Endothelial cell of umbilical vein (primary cell): ENCODE measurements at regions not wholly inside any gene's neighbourhood (a gene's known extent, or its start where the extent isn't known, plus 50 kb on each side); places are given as distances from the start of the nearest gene placed in this dataset.

Experiments
- BruUV-seq: library from RNA; stranded (reverse); fragments of 400-500 nt; replicated peaks from 2 replicates; lab custom pipeline; 2021; lab: Mats Ljungman, UMichigan
- CTCF ChIA-PET: fragments of 300-600, 350-600 bp; sonication (Branson Sonifier 250); formaldehyde crosslinking; loops from one replicate; lab custom pipeline; 2021; ENCODE audit warnings: antibody characterized with exemption, inconsistent platforms; lab: Charles Lee
- POLR2A ChIA-PET: fragments of 300-600, 350-600 bp; sonication (Branson Sonifier 250); formaldehyde crosslinking; loops from one replicate; lab custom pipeline; 2021; ENCODE audit warnings: antibody characterized with exemption, inconsistent platforms; lab: Charles Lee
- DNase-seq: peaks from one replicate; pipeline ENCODE4 v3.0.0-alpha.2; 2011; ENCODE audit warnings: low read depth, low spot score
- FAIRE-seq: peaks from 2 replicates; lab custom pipeline; 2011; peaks lifted over from hg19 to GRCh38; lab: Jason Lieb, UNC
- H2AFZ ChIP-seq: 2 replicates; pipeline ENCODE4 v1.6.0; 2012; ENCODE audit warnings: low read depth, low read length, control low read depth, inconsistent platforms
- H3K27ac ChIP-seq: 2 replicates; pipeline ENCODE4 v1.5.1; 2011; ENCODE audit warnings: low read depth, mild to moderate bottlenecking, control low read depth, low read length, moderate library complexity; ENCODE audit not compliant: insufficient read depth
- H3K27me3 ChIP-seq, 2 experiments: 2 replicates each; pipeline versions ENCODE4 v1.6.0 to v1.6.1; 2011; ENCODE audit warnings: low read length in 2 of 2, mixed read lengths in 1 of 2; ENCODE audit not compliant: control insufficient read depth in 2 of 2, insufficient read depth in 2 of 2
- H3K36me3 ChIP-seq, 2 experiments: 2 replicates in 1 of 2; 3 replicates in 1 of 2; pipeline ENCODE4 v1.5.1; 2011; ENCODE audit warnings: low read length in 2 of 2, mild to moderate bottlenecking in 1 of 2, moderate library complexity in 1 of 2; ENCODE audit not compliant: control insufficient read depth in 2 of 2, insufficient read depth in 2 of 2; ENCODE audit errors: extremely low read depth in 1 of 2
- H3K4me1 ChIP-seq: 3 replicates; pipeline ENCODE4 v1.5.1; 2011; ENCODE audit warnings: mild to moderate bottlenecking, low read length; ENCODE audit not compliant: control insufficient read depth, insufficient read depth; ENCODE audit errors: extremely low read depth
- H3K4me2 ChIP-seq: 2 replicates; pipeline ENCODE4 v1.6.1; 2011; ENCODE audit warnings: low read length, control low read depth, mixed read lengths; ENCODE audit not compliant: insufficient read depth
- H3K4me3 ChIP-seq, 3 experiments: fragments of 200-600 bp in 1 of 3; sonication (generic), shearing (Covaris generic) in 1 of 3; replicated peaks in 1 of 3; 2 replicates each; pipeline ENCODE4 v1.5.1; 2011 to 2016; ENCODE audit warnings: control low read depth in 3 of 3, low read length in 3 of 3, mild to moderate bottlenecking in 2 of 3, inconsistent platforms in 1 of 3, low read depth in 1 of 3, moderate library complexity in 1 of 3; ENCODE audit not compliant: insufficient read depth in 1 of 3
- H3K79me2 ChIP-seq: 2 replicates; pipeline ENCODE4 v1.6.0; 2012; ENCODE audit warnings: low read length, inconsistent platforms; ENCODE audit not compliant: control insufficient read depth, insufficient read depth
- H3K9ac ChIP-seq: replicated peaks from 2 replicates; pipeline ENCODE3; 2011; ENCODE audit warnings: low read length, control low read depth; ENCODE audit not compliant: insufficient read depth; ENCODE audit errors: extremely low read depth
- H3K9me1 ChIP-seq: replicated peaks from 3 replicates; pipeline ENCODE4 v1.6.0; 2011; ENCODE audit warnings: mild to moderate bottlenecking, low read length; ENCODE audit not compliant: control insufficient read depth, insufficient read depth; ENCODE audit errors: extremely low read depth
- H3K9me3 ChIP-seq: replicated peaks from 2 replicates; pipeline ENCODE4 v1.5.1; 2012; ENCODE audit warnings: low read length, inconsistent platforms; ENCODE audit not compliant: control insufficient read depth, insufficient read depth
- H4K20me1 ChIP-seq: replicated peaks from 2 replicates; pipeline ENCODE3; 2011; ENCODE audit warnings: mild to moderate bottlenecking, low read length; ENCODE audit not compliant: control insufficient read depth, insufficient read depth; ENCODE audit errors: extremely low read depth
- CTCF ChIP-seq, 2 donors: IDR thresholded peaks; 1 replicate in 1 of 2; 2 replicates in 1 of 2; pipeline ENCODE4 v1.5.1; 2011; ENCODE audit warnings: low read length in 2 of 2, mild to moderate bottlenecking in 2 of 2, moderate library complexity in 2 of 2, control low read depth in 1 of 2, inconsistent platforms in 1 of 2, low read depth in 1 of 2; ENCODE audit not compliant: insufficient read depth in 1 of 2; ENCODE audit errors: extremely low read depth in 1 of 2
- EZH2 ChIP-seq: IDR thresholded peaks from 2 replicates; pipeline ENCODE4 v1.6.1; 2012; ENCODE audit warnings: borderline replicate concordance, low read depth, mild to moderate bottlenecking, moderate library complexity, low read length, inconsistent platforms; ENCODE audit not compliant: severe bottlenecking
- FOS ChIP-seq: IDR thresholded peaks from 2 replicates; pipeline ENCODE4 v1.6.1; 2011; ENCODE audit warnings: mild to moderate bottlenecking, low read length, moderate library complexity, borderline replicate concordance; ENCODE audit not compliant: insufficient read depth
- GATA2 ChIP-seq: IDR thresholded peaks from 2 replicates; pipeline ENCODE4 v1.7.0; 2011; ENCODE audit warnings: low read depth, mild to moderate bottlenecking, moderate library complexity, mixed read lengths, low read length; ENCODE audit not compliant: insufficient read length, insufficient read depth
- MAX ChIP-seq: IDR thresholded peaks from 2 replicates; pipeline ENCODE4 v1.6.1; 2011; ENCODE audit not compliant: insufficient read depth, insufficient read length
- MYC ChIP-seq: IDR thresholded peaks from one replicate; pipeline ENCODE4 v1.6.1; 2011; ENCODE audit warnings: mild to moderate bottlenecking, low read depth, low read length
- POLR2A ChIP-seq: IDR thresholded peaks from 2 replicates; pipeline ENCODE4 v1.6.1; 2012; ENCODE audit warnings: low read depth, mild to moderate bottlenecking, control low read depth, low read length
- POLR2AphosphoS5 ChIP-seq: IDR thresholded peaks from 2 replicates; pipeline ENCODE4 v1.6.1; 2012; ENCODE audit warnings: low read depth, mild to moderate bottlenecking, control low read depth, low read length, moderate library complexity; ENCODE audit not compliant: insufficient read depth
- dilution Hi-C: fragments of 300-500 bp; cut with MboI; formaldehyde crosslinking; loops from one replicate; pipeline ENCODE4 v1.15.0; 2019; ENCODE audit warnings: low sequenced_read_pairs; ENCODE audit not compliant: extremely low pct_ligation_motif_present
- intact Hi-C: fragments of 100-400 bp; cut with micrococcal nuclease; formaldehyde crosslinking; loops from one replicate; pipeline ENCODE4 v1.10.0; 2022

GRCh38 chr4:188735082-188735481, 595.8 kb downstream of the TRIML1 start:
- Histone ChIP-seq H3K4me3 (no peak overlapping the region), H3K4me2 (no peak overlapping the region), H2AFZ (no peak overlapping the region), H3K9me3 (no peaks in the 10 kb centered on the region), H3K27ac (no peak overlapping the region), H4K20me1 (no peaks in the 10 kb centered on the region), H3K27me3 (no peaks in the 10 kb centered on the region), H3K79me2 (no peaks in the 10 kb centered on the region), H3K36me3 (no peaks in the 10 kb centered on the region), H3K4me1 (no peaks in the 10 kb centered on the region), H3K9ac (no peak overlapping the region), H3K9me1 (no peaks in the 10 kb centered on the region)
- FAIRE-seq (no peak), DNase-seq (no peak)
- BruUV-seq: no TSS peak
- dilution Hi-C loops: no loop called here
- TF ChIP-seq CTCF (IDR thresholded peaks at IDR 0.05; ENCODE audit: extremely low read depth in 1 of 2, insufficient read depth in 1 of 2, low read depth in 1 of 2, low read length in 2 of 2): no peak
- TF ChIP-seq EZH2: no peak
- TF ChIP-seq MAX: no peak
- TF ChIP-seq FOS: no peak
- TF ChIP-seq POLR2A: no peak
- no peak for TF ChIP-seq POLR2AphosphoS5
- no peak for TF ChIP-seq MYC
- TF ChIP-seq GATA2: no peak
- CTCF ChIA-PET: no interaction called here
- POLR2A ChIA-PET: no interaction called here
- intact Hi-C loops: no loop called here
